GM12878 (cell line): ENCODE measurements at regions not wholly inside any gene's neighbourhood (a gene's known extent, or its start where the extent isn't known, plus 50 kb on each side); places are given as distances from the start of the nearest gene placed in this dataset.

ENCODE experiments used
- ATAC-seq: fragments of 200-7000 bp; cut with Tn5 transposase; 3 replicates; pipeline ENCODE4 v1.9.1; 2020; ENCODE audit warnings: mild to moderate bottlenecking, moderate library complexity
- BruUV-seq: library from RNA; stranded (reverse); fragments of 400-500 nt; replicated peaks from 2 replicates; lab custom pipeline; 2021; lab: Mats Ljungman, UMichigan
- CTCF ChIA-PET: fragments of 300-600 bp; sonication (Branson Sonifier 250); formaldehyde crosslinking; extraction: SDS; loops from one replicate; lab custom pipeline; 2021; ENCODE audit warnings: inconsistent platforms; lab: Yijun Ruan, JAX
- POLR2A ChIA-PET: fragments of 350-600 bp; formaldehyde crosslinking; extraction: SDS; loops from one replicate; lab custom pipeline; 2021; ENCODE audit warnings: inconsistent platforms; lab: Charles Lee
- RAD21 ChIA-PET: fragments of 300-600 bp; sonication (Branson Sonifier 250); formaldehyde crosslinking; loops from one replicate; lab custom pipeline; 2023; ENCODE audit warnings: antibody characterized with exemption; ENCODE audit not compliant: unreplicated experiment; lab: Charles Lee
- SMC1A ChIA-PET: fragments of 300-600 bp; sonication (Branson Sonifier 250); formaldehyde crosslinking; loops from one replicate; lab custom pipeline; 2023; ENCODE audit not compliant: unreplicated experiment, uncharacterized antibody; lab: Charles Lee
- DNase-seq: peaks from one replicate; pipeline ENCODE4 v3.0.0-alpha.2; 2011; ENCODE audit warnings: low read depth, low spot score
- FAIRE-seq: peaks from 3 replicates; lab custom pipeline; 2011; peaks lifted over from hg19 to GRCh38; lab: Jason Lieb, UNC
- H2AFZ ChIP-seq: 2 replicates; pipeline ENCODE4 v1.6.0; 2011; ENCODE audit warnings: low read depth, low read length, control low read depth; ENCODE audit not compliant: control insufficient read depth
- H3K27ac ChIP-seq: 2 replicates; pipeline ENCODE4 v1.5.1; 2011; ENCODE audit warnings: control low read depth; ENCODE audit not compliant: control insufficient read depth, insufficient read depth
- H3K27me3 ChIP-seq, 2 experiments: replicated peaks in 1 of 2; 2 replicates each; pipeline versions ENCODE4 v1.6.0 to v1.6.1; 2011; ENCODE audit warnings: low read length in 1 of 2; ENCODE audit not compliant: control insufficient read depth in 2 of 2, insufficient read depth in 2 of 2
- H3K36me3 ChIP-seq, 2 experiments: 2 replicates each; pipeline ENCODE4 v1.5.1; 2011; ENCODE audit warnings: low read length in 1 of 2; ENCODE audit not compliant: control insufficient read depth in 2 of 2, insufficient read depth in 2 of 2
- H3K4me1 ChIP-seq: 2 replicates; pipeline ENCODE4 v1.6.1; 2011; ENCODE audit warnings: mild to moderate bottlenecking, low read length, moderate library complexity, mixed read lengths; ENCODE audit not compliant: control insufficient read depth, insufficient read depth
- H3K4me2 ChIP-seq: 2 replicates; pipeline ENCODE4 v1.6.0; 2011; ENCODE audit warnings: control low read depth; ENCODE audit not compliant: control insufficient read depth, insufficient read depth
- H3K4me3 ChIP-seq: fragments of 200-600 bp; sonication (generic); 2 replicates; pipeline ENCODE4 v1.5.1; 2016
- H3K79me2 ChIP-seq: 2 replicates; pipeline ENCODE4 v1.6.0; 2011; ENCODE audit warnings: low read length; ENCODE audit not compliant: control insufficient read depth, insufficient read depth
- H3K9ac ChIP-seq: 2 replicates; pipeline ENCODE4 v1.8.0; 2011; ENCODE audit warnings: low read length, control low read depth, mixed read lengths; ENCODE audit not compliant: control insufficient read depth, insufficient read depth
- H3K9me3 ChIP-seq: replicated peaks from 3 replicates; pipeline ENCODE4 v1.5.1; 2011; ENCODE audit warnings: mild to moderate bottlenecking, low read length; ENCODE audit not compliant: control insufficient read depth, insufficient read depth
- H4K20me1 ChIP-seq: 2 replicates; pipeline ENCODE4 v1.6.0; 2011; ENCODE audit not compliant: control insufficient read depth, insufficient read depth
- CEBPB ChIP-seq, 2 experiments: fragments of 150-350 bp in 1 of 2; IDR thresholded peaks; 2 replicates each; pipeline ENCODE4 v1.6.1; 2012 to 2014; ENCODE audit warnings: low read depth in 2 of 2, low read length in 2 of 2, borderline replicate concordance in 1 of 2, inconsistent platforms in 1 of 2
- JUNB ChIP-seq: IDR thresholded peaks from 2 replicates; pipeline ENCODE4 v1.6.1; 2016; ENCODE audit warnings: antibody characterized with exemption, mild to moderate bottlenecking
- KDM1A ChIP-seq: fragments of 200-600 bp; sonication (generic); IDR thresholded peaks from 2 replicates; pipeline ENCODE4 v1.6.1; 2016; ENCODE audit warnings: borderline replicate concordance
- MYB ChIP-seq: fragments of 150-350 bp; IDR thresholded peaks from 2 replicates; pipeline ENCODE4 v1.6.1; 2014; ENCODE audit warnings: mild to moderate bottlenecking, low read depth, low read length, borderline replicate concordance
- NBN ChIP-seq: fragments of 450-650 bp; IDR thresholded peaks from 2 replicates; pipeline ENCODE4 v1.6.1; 2016
- POU2F2 ChIP-seq: IDR thresholded peaks from 3 replicates; pipeline ENCODE4 v1.6.1; 2011; ENCODE audit warnings: low read depth, mild to moderate bottlenecking, low read length, borderline replicate concordance
- RELB ChIP-seq: fragments of 450-650 bp; IDR thresholded peaks from 2 replicates; pipeline ENCODE4 v1.6.1; 2017; ENCODE audit warnings: low read depth, mild to moderate bottlenecking, moderate library complexity
- REST ChIP-seq: IDR thresholded peaks from 2 replicates; pipeline ENCODE4 v1.6.1; 2012; ENCODE audit warnings: mild to moderate bottlenecking, low read depth, low read length
- TCF3 ChIP-seq: IDR thresholded peaks from 2 replicates; pipeline ENCODE4 v1.6.1; 2012; ENCODE audit warnings: low read depth, mild to moderate bottlenecking, low read length, borderline replicate concordance; ENCODE audit not compliant: insufficient read depth
- ZBED1 ChIP-seq: IDR thresholded peaks from 2 replicates; pipeline ENCODE4 v1.6.1; 2016; ENCODE audit warnings: borderline replicate concordance
- ZNF207 ChIP-seq: fragments of 450-650 bp; IDR thresholded peaks from 2 replicates; pipeline ENCODE4 v1.6.1; 2014; ENCODE audit warnings: antibody characterized with exemption, mild to moderate bottlenecking, borderline replicate concordance
- ZNF384 ChIP-seq: IDR thresholded peaks from 2 replicates; pipeline ENCODE4 v1.6.1; 2012; ENCODE audit warnings: low read depth, mild to moderate bottlenecking, low read length, improper control_type of control experiment, borderline replicate concordance
- WGBS: methylation state at CpG from one replicate; pipeline ENCODE4 v1.1.6; 2016; ENCODE audit warnings: low lambda C conversion rate; ENCODE audit not compliant: insufficient replicate concordance, insufficient coverage; ENCODE audit errors: missing lambda C conversion rate; 5-methylcytosine and 5-hydroxymethylcytosine counted together
- in situ Hi-C: fragments of 300-500 bp; cut with MboI; formaldehyde crosslinking; loops from 9 replicates; pipeline ENCODE4 v1.14.3; 2018; ENCODE audit warnings: mixed read lengths
- intact Hi-C: fragments of 100-400 bp; cut with micrococcal nuclease; formaldehyde crosslinking; loops from one replicate; pipeline ENCODE4 v1.14.2; 2022; ENCODE audit not compliant: unreplicated experiment

- no peak for TF ChIP-seq REST
- TF ChIP-seq NBN, result no peak
- no peak for TF ChIP-seq MYB
- no peak for TF ChIP-seq KDM1A
- TF ChIP-seq TCF3, result no peak
- no peak for TF ChIP-seq ZNF384
- no peak for TF ChIP-seq JUNB
- no peak for TF ChIP-seq CEBPB (IDR thresholded peaks at IDR 0.05; ENCODE audit: borderline replicate concordance in 1 of 2, low read depth in 2 of 2, low read length in 2 of 2)
- TF ChIP-seq POU2F2, result no peak
These were observed 145.7 kb upstream of the SMIM23 start (continued) for GRCh38 chr5:171639966-171640365.

GRCh38 chr5:171640480-171640879, 145.1 kb upstream of the SMIM23 start:
- Histone ChIP-seq H3K4me2 (no peak overlapping the region), H3K36me3 (no peaks in the 10 kb centered on the region), H4K20me1 (no peaks in the 10 kb centered on the region), H3K4me1 (no peaks in the 10 kb centered on the region), H3K27me3 (peaks cover 0 to 2% of the 10 kb centered on the region in 2 experiments; a peak in 3 of 4 replicates), H3K9me3 (no peaks in the 10 kb centered on the region), H3K9ac (no peak overlapping the region), H3K79me2 (no peaks in the 10 kb centered on the region), H3K4me3 (no peak overlapping the region), H2AFZ (no peak overlapping the region), H3K27ac (no peak overlapping the region)
- in situ Hi-C loops (no loop called here), intact Hi-C loops (no loop called here)
- no peak for DNase-seq
- ATAC-seq, result no peak
- ChIA-PET SMC1A (no interaction called here), POLR2A (no interaction called here), RAD21 (no interaction called here)
- WGBS, result 4% methylated on average over 3 of the region's 3 CpGs
- FAIRE-seq, result no peak
- BruUV-seq, result no TSS peak
- TF ChIP-seq RELB (no peak), ZNF207 (no peak), ZBED1 (no peak), ZNF384 (no peak)
- TF ChIP-seq, all 136 proteins: peak for 0
- CTCF ChIA-PET, result no interaction called here
